ENCODE measurements at regions not wholly inside any gene's neighbourhood (a gene's known extent, or its start where the extent isn't known, plus 50 kb on each side); places are given as distances from the start of the nearest gene placed in this dataset.

DNA sequence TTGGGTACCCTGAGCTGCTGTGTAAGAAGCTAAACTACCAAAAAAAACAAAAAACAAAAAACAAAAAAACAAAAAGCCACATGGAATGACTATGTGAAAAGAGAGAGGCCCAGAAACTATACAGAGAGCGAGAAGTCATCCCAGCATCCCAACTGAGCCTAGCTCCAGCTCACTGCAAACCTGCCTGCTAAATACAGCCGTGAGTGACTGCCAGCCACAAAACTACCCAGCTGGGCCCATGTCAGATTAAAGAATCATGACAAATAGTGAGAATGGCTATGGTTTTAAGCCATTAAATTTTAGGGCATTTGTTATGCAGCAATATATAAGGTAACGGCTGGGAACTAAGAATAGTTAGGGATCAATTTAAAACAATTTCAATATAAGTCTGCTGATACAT is 335.1 kb upstream of the PDE4D start:
- TF ChIP-seq, protein P1, sequence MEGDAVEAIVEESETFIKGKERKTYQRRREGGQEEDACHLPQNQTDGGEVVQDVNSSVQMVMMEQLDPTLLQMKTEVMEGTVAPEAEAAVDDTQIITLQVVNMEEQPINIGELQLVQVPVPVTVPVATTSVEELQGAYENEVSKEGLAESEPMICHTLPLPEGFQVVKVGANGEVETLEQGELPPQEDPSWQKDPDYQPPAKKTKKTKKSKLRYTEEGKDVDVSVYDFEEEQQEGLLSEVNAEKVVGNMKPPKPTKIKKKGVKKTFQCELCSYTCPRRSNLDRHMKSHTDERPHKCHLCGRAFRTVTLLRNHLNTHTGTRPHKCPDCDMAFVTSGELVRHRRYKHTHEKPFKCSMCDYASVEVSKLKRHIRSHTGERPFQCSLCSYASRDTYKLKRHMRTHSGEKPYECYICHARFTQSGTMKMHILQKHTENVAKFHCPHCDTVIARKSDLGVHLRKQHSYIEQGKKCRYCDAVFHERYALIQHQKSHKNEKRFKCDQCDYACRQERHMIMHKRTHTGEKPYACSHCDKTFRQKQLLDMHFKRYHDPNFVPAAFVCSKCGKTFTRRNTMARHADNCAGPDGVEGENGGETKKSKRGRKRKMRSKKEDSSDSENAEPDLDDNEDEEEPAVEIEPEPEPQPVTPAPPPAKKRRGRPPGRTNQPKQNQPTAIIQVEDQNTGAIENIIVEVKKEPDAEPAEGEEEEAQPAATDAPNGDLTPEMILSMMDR (conservative IDR thresholded peaks at IDR 0.05; ENCODE audit: low read length) = no peak
- no peak for TF ChIP-seq EZH2phosphoT487 (IDR thresholded peaks at IDR 0.05; ENCODE audit: borderline replicate concordance)

All from Loucy (cell line).